K562 (cell line): ENCODE measurements at regions not wholly inside any gene's neighbourhood (a gene's known extent, or its start where the extent isn't known, plus 50 kb on each side); places are given as distances from the start of the nearest gene placed in this dataset.

ENCODE experiments used
- ATAC-seq: fragments of 200-7000 bp; cut with Tn5 transposase; 3 replicates; pipeline ENCODE4 v1.9.1; 2020; ENCODE audit warnings: moderate library complexity
- BruUV-seq: library from RNA; stranded (reverse); fragments of 400-500 nt; replicated peaks from 2 replicates; lab custom pipeline; 2021; lab: Mats Ljungman, UMichigan
- CTCF ChIA-PET: fragments of 300-600 bp; formaldehyde crosslinking; extraction: SDS; loops from one replicate; lab custom pipeline; 2021; ENCODE audit warnings: low intra/inter-chr PET ratio; lab: Yijun Ruan, JAX
- POLR2A ChIA-PET: fragments of 300-600, 350-650 bp; sonication (Branson Sonifier 250); formaldehyde crosslinking; extraction: SDS; loops from one replicate; lab custom pipeline; 2021; ENCODE audit warnings: antibody characterized with exemption, inconsistent platforms; lab: Yijun Ruan, JAX
- DNase-seq, 4 experiments: peaks; one replicate each; pipeline versions ENCODE4 v3.0.0 to v3.0.0-alpha.2; 2011 to 2018; ENCODE audit warnings: low spot score in 3 of 4, mixed read lengths in 3 of 4; ENCODE audit errors: extremely low read depth in 1 of 4
- FAIRE-seq: peaks from 2 replicates; lab custom pipeline; 2011; peaks lifted over from hg19 to GRCh38; lab: Jason Lieb, UNC
- H2AFZ ChIP-seq: 2 replicates; pipeline ENCODE4 v1.6.0; 2011; ENCODE audit warnings: low read depth, low read length, control low read depth, inconsistent platforms
- H3K27ac ChIP-seq: fragments of 200-600 bp; 3 replicates; pipeline ENCODE4 v1.8.0; 2011; ENCODE audit warnings: low read depth, mild to moderate bottlenecking, control low read depth, inconsistent platforms, low read length, moderate library complexity, mixed read lengths; ENCODE audit errors: extremely low read depth
- H3K27me3 ChIP-seq, 2 experiments: fragments of 300-600 bp in 1 of 2; 2 replicates in 1 of 2; 3 replicates in 1 of 2; pipeline versions ENCODE4 v1.6.0 to v1.8.0; 2011; ENCODE audit warnings: inconsistent platforms in 2 of 2, low read length in 2 of 2, mild to moderate bottlenecking in 1 of 2, mixed read lengths in 1 of 2, moderate library complexity in 1 of 2; ENCODE audit not compliant: control insufficient read depth in 2 of 2, insufficient read depth in 2 of 2
- H3K36me3 ChIP-seq: fragments of 300-600 bp; 3 replicates; pipeline ENCODE4 v1.8.0; 2011; ENCODE audit warnings: mild to moderate bottlenecking, low read length, inconsistent platforms; ENCODE audit not compliant: control insufficient read depth, insufficient read depth
- H3K4me1 ChIP-seq, 2 experiments: fragments of 200-600 bp in 1 of 2; replicated peaks in 1 of 2; 2 replicates in 1 of 2; 3 replicates in 1 of 2; pipeline versions ENCODE4 v1.5.1 to v1.8.0; 2011; ENCODE audit warnings: inconsistent platforms in 2 of 2, low read length in 2 of 2, mild to moderate bottlenecking in 1 of 2, mixed read lengths in 1 of 2, moderate library complexity in 1 of 2; ENCODE audit not compliant: control insufficient read depth in 2 of 2, insufficient read depth in 2 of 2
- H3K4me2 ChIP-seq: 2 replicates; pipeline ENCODE4 v1.6.1; 2011; ENCODE audit warnings: low read length, control low read depth, inconsistent platforms, mixed read lengths; ENCODE audit not compliant: insufficient read depth
- H3K4me3 ChIP-seq: fragments of 200-600 bp; sonication (generic), shearing (Covaris generic); 2 replicates; pipeline ENCODE4 v1.5.1; 2016; ENCODE audit warnings: control low read depth, inconsistent platforms
- H3K79me2 ChIP-seq: fragments of 200-600 bp; 3 replicates; pipeline ENCODE4 v1.8.0; 2011; ENCODE audit warnings: low read length, inconsistent platforms; ENCODE audit not compliant: control insufficient read depth, insufficient read depth
- H3K9ac ChIP-seq, 2 experiments: 2 replicates each; pipeline versions ENCODE4 v1.6.0 to v1.6.1; 2011; ENCODE audit warnings: low read depth in 2 of 2, low read length in 2 of 2, control low read depth in 1 of 2, inconsistent platforms in 1 of 2, mild to moderate bottlenecking in 1 of 2, mixed read lengths in 1 of 2; ENCODE audit not compliant: insufficient read depth in 1 of 2
- H3K9me1 ChIP-seq: one replicate; pipeline ENCODE4 v1.6.0; 2011; ENCODE audit warnings: inconsistent platforms, mild to moderate bottlenecking, low read length, moderate library complexity; ENCODE audit not compliant: control insufficient read depth, insufficient read depth
- H3K9me3 ChIP-seq: replicated peaks from 2 replicates; pipeline ENCODE4 v1.5.1; 2011; ENCODE audit warnings: low read depth, low read length, inconsistent platforms; ENCODE audit not compliant: control insufficient read depth, insufficient read depth
- H4K20me1 ChIP-seq: replicated peaks from 2 replicates; pipeline ENCODE4 v1.6.1; 2011; ENCODE audit warnings: low read length, inconsistent platforms, mixed read lengths; ENCODE audit not compliant: control insufficient read depth, insufficient read depth
- ATF3 ChIP-seq, 2 experiments: fragments of 450-650 bp in 1 of 2; sonication (generic) in 1 of 2; formaldehyde crosslinking in 1 of 2; IDR thresholded peaks in 1 of 2; conservative IDR thresholded peaks in 1 of 2; 2 replicates each; pipeline versions ENCODE4 v1.6.1 to v1.8.1; 2016 to 2023; ENCODE audit warnings: mild to moderate bottlenecking in 2 of 2, moderate library complexity in 2 of 2, inconsistent platforms in 1 of 2, missing genetic modification reagents in 1 of 2
- NR0B1 ChIP-seq: fragments of 450-650 bp; IDR thresholded peaks from one replicate; pipeline ENCODE4 v1.6.1; 2018; ENCODE audit warnings: mild to moderate bottlenecking, moderate library complexity; ENCODE audit not compliant: partially characterized antibody
- PTRF ChIP-seq: fragments of 450-650 bp; IDR thresholded peaks from 2 replicates; pipeline ENCODE4 v1.6.1; 2016; ENCODE audit warnings: mild to moderate bottlenecking, missing genetic modification characterization, missing compliant biosample characterization
- RBM34 ChIP-seq: fragments of 200-400 bp; formaldehyde crosslinking; IDR thresholded peaks from 2 replicates; pipeline ENCODE4 v1.6.1; 2018; ENCODE audit warnings: low read length, borderline replicate concordance; ENCODE audit not compliant: insufficient read depth
- SMARCA4 ChIP-seq: fragments of 450-650 bp; IDR thresholded peaks from 2 replicates; pipeline ENCODE4 v1.6.1; 2016
- ZBTB8A ChIP-seq: fragments of 450-650 bp; IDR thresholded peaks from 2 replicates; pipeline ENCODE4 v1.6.1; 2018; ENCODE audit warnings: mild to moderate bottlenecking, moderate library complexity; ENCODE audit not compliant: partially characterized antibody
- ZNF586 ChIP-seq: fragments of 450-650 bp; formaldehyde crosslinking; conservative IDR thresholded peaks from 2 replicates; pipeline ENCODE4 v1.4.0; 2020; ENCODE audit warnings: mild to moderate bottlenecking, moderate library complexity
- WGBS: fragments of 100-300 bp; shearing (Covaris generic); methylation state at CpG from one replicate; pipeline ENCODE4 v1.1.6; 2016; ENCODE audit warnings: low coverage, mixed read lengths; ENCODE audit not compliant: insufficient coverage; ENCODE audit errors: missing lambda C conversion rate; 5-methylcytosine and 5-hydroxymethylcytosine counted together
- in situ Hi-C: fragments of 300-500 bp; cut with MboI; formaldehyde crosslinking; loops from 4 replicates; pipeline ENCODE4 v1.15.0; 2018; ENCODE audit warnings: inconsistent platforms, mixed read lengths
- intact Hi-C: fragments of 100-400 bp; cut with micrococcal nuclease; formaldehyde crosslinking; loops from 2 replicates; pipeline ENCODE4 v1.14.2; 2022

- H3K9me3 ChIP-seq = no peaks in the 10 kb centered on the region
- no peak overlapping the region for H3K9ac ChIP-seq
- intact Hi-C loops (no loop called here), in situ Hi-C loops (no loop called here)
- H3K27me3 ChIP-seq = peaks cover 0 to 11% of the 10 kb centered on the region in 2 experiments; a peak in 2 of 5 replicates
- ATAC-seq (no peak), DNase-seq (no peak), FAIRE-seq (no peak)
- 1% methylated on average over 11 of the region's 17 CpGs for WGBS
- H3K79me2 ChIP-seq = no peaks in the 10 kb centered on the region
- H3K27ac ChIP-seq = no peak overlapping the region
- H3K4me3 ChIP-seq = no peak overlapping the region
- peaks cover 0 to 25% of the 10 kb centered on the region in 2 experiments; a peak in 4 of 5 replicates for H3K4me1 ChIP-seq
- no peak overlapping the region for H3K4me2 ChIP-seq
- ChIA-PET CTCF (no interaction called here), POLR2A (no interaction called here)
- no peak for TF ChIP-seq ZNF586 (CRISPR knock-in tag)
- TF ChIP-seq ATF3 (IDR thresholded peaks at IDR 0.05) = no peak
- TF ChIP-seq ATF3 (CRISPR knock-in tag; conservative IDR thresholded peaks at IDR 0.05) = no peak
- TF ChIP-seq ZBTB8A = no peak
- TF ChIP-seq SMARCA4 = no peak
- no peak for TF ChIP-seq PTRF (tag)
- TF ChIP-seq NR0B1 = no peak
- TF ChIP-seq RBM34 = no peak
- no TSS peak for BruUV-seq
- H2AFZ ChIP-seq = no peak overlapping the region
- no peaks in the 10 kb centered on the region for H4K20me1 ChIP-seq
- no peaks in the 10 kb centered on the region for H3K36me3 ChIP-seq
- no peaks in the 10 kb centered on the region for H3K9me1 ChIP-seq
These were observed 94.8 kb upstream of the OTOS start for GRCh38 chr2:240235149-240235803.
